Epithelial cell of proximal tubule (primary cell): ENCODE measurements at regions not wholly inside any gene's neighbourhood (a gene's known extent, or its start where the extent isn't known, plus 50 kb on each side); places are given as distances from the start of the nearest gene placed in this dataset.

Experiments
- DNase-seq: peaks from one replicate; pipeline ENCODE4 v3.0.0-alpha.2; 2011; ENCODE audit warnings: low read depth
- H3K4me3 ChIP-seq: 2 replicates; pipeline ENCODE4 v1.5.1; 2011; ENCODE audit warnings: low read depth, mild to moderate bottlenecking, low read length
- TF ChIP-seq, protein P1 (sequence below): conservative IDR thresholded peaks from 2 replicates; pipeline ENCODE4 v1.5.1; 2012; ENCODE audit warnings: low read depth, mild to moderate bottlenecking, low read length

DNA sequence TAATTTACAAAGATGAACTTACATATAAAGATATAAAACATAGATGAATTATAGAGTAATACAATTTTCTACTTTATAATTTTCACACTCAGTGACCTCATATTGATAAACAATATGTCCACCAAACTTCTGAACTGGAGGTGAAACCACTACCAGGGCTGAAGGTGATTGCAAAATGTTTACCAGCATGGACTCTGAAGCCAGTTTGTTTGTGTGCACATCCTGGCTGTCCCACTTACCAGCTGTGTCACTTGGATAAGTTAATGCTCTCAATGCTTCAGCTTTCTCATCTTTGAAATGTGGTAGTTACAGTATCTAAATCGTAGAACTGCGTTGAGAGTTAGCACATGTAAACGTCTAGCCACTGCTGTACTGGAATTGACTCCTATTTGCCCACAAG lies 392.6 kb downstream of the HNRNPD start:
- no peak overlapping the region for H3K4me3 ChIP-seq
- DNase-seq, result no peak
- TF ChIP-seq, protein P1, sequence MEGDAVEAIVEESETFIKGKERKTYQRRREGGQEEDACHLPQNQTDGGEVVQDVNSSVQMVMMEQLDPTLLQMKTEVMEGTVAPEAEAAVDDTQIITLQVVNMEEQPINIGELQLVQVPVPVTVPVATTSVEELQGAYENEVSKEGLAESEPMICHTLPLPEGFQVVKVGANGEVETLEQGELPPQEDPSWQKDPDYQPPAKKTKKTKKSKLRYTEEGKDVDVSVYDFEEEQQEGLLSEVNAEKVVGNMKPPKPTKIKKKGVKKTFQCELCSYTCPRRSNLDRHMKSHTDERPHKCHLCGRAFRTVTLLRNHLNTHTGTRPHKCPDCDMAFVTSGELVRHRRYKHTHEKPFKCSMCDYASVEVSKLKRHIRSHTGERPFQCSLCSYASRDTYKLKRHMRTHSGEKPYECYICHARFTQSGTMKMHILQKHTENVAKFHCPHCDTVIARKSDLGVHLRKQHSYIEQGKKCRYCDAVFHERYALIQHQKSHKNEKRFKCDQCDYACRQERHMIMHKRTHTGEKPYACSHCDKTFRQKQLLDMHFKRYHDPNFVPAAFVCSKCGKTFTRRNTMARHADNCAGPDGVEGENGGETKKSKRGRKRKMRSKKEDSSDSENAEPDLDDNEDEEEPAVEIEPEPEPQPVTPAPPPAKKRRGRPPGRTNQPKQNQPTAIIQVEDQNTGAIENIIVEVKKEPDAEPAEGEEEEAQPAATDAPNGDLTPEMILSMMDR, result no peak

DNA sequence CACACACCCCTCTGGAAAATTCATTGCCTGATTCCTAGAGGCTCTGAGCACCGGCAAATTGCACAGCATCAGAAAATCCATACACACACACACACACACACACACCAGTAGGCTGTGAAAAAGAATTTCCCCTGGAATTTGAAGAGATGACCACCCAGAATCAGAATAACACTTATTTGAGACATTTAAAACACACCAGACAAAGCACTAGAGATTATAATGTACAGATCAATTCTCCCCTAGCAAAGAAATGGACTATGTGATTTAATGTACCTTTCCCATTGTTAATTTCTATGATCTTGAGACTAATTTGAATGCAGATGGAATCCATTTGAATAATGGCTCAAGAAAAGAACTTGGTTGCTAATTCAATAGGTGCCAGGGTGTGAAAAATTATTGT lies 399.3 kb downstream of the HNRNPD start:
- TF ChIP-seq, protein P1, result no peak
- H3K4me3 ChIP-seq, result no peak overlapping the region
- DNase-seq, result no peak

DNA sequence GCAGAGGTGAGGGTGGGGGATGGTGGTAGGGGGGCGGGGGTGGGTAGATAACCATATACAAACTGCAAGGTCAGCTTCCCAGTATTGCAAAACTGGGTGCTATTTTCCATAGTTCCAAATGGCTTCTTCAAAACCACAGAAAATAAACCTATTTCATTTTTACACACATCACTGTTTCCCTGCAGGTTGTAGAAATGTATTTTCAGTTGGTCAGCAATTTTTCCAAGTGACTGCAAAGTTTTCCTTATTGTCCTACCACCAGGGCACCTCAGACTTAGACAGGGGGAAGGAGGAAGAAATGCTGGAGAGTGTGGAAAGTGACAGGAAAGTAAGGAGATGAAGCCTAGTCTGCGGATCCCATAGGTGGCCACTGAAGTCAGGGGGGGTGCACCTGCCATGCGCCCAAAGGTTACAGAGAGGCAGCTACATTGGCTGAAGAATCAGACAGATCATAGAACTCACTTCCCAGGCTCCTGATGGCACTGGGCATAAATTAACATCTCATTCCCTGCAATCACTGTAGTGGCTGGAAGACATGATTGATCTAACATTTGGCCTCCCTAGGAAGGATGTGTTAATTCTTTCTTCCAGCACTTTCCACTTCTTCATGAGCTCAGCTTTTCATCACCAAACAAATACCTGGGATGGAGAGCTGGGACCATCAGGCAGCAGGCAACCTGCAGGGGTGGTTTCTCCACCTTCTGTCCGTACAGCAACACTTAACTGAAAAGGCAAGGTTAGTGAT lies 402.0 kb downstream of the HNRNPD start:
- no peak for DNase-seq
- TF ChIP-seq, protein P1, result no peak
- H3K4me3 ChIP-seq, result no peak overlapping the region

DNA sequence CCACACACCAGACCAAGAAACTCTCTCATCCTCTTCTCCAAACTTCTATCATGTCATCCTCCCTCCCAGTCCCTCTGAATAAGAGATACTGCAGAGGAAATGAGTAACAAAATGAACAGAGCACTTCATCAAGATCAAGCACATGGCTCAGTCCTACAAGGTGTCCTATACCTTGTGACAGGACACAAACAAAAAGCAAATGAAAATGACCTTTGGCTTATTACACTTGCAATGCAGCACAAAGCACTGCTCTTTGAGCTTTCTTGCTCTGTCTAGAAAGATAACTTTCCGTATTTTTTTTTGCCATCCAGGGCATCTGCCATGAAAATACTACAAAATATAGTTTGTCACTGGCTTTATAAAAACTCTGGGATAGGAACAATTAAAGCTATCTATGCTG lies 402.7 kb downstream of the HNRNPD start:
- H3K4me3 ChIP-seq, result no peak overlapping the region
- DNase-seq, result no peak
- TF ChIP-seq, protein P1, result no peak

DNA sequence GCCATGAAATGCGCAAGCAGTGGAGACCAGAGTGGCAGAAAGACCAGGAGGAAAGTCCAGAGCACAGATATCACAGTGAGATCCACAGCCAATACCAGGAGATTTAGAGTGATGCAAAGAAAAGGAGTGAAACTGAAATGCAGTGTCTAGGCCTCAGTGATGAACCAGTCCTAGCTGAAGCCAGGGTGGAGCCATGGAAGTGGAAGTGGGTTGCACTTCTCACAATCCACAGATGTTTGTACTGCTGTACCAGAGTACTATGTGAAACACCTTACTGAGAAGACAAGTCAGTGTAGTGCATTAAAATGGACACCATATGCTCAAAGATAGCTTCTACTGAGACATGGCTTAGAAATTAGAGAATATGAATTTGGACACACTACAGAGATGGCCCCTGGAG lies 403.3 kb downstream of the HNRNPD start:
- TF ChIP-seq, protein P1, result no peak
- DNase-seq, result no peak
- H3K4me3 ChIP-seq, result no peak overlapping the region

DNA sequence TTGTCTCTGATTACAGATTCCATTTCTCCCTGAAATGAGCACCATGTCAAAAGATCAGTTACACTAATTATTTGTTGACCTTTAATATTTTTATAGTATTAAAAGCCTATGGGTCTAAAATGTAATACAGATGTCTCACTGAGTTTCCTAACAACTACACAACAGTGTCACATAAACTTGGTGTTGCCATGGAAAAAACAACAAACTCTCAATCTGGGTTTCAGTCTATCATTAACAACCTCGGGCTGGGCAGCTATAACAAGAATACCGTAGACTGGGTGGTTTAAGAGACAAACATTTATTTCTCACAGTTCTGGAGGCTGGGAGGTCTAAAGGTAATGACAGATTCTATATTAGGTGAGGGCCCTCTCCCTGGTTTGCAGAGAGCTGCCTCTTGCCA lies 407.1 kb downstream of the HNRNPD start:
- H3K4me3 ChIP-seq, result no peak overlapping the region
- TF ChIP-seq, protein P1, result no peak
- no peak for DNase-seq

DNA sequence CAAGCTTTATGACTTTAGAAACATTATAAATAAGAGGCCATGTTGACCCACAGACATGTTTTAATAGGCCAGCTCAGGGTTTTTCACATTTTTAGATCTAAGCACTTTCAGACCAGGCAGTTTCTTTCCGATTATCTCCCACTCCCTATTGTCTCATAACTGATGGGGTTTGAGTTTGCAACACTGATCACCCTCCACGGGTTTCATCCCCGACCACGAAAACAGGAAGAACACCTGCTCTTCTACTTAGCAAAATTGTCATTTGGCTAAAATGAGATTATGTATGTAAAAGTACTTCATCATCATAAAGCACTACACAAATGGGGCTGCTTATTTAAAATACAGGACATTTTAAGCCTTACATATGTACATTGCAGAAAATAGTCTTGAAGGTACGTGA lies 407.9 kb downstream of the HNRNPD start:
- TF ChIP-seq, protein P1, result no peak
- no peak for DNase-seq
- no peak overlapping the region for H3K4me3 ChIP-seq
